ENCODE measurements at regions not wholly inside any gene's neighbourhood (a gene's known extent, or its start where the extent isn't known, plus 50 kb on each side); places are given as distances from the start of the nearest gene placed in this dataset.

- intact Hi-C loops (cut with DNase I): no loop called here
- DNase-seq (ENCODE audit: low spot score) (no peak), ATAC-seq (no peak)
Observed at GRCh38 chr21:25126564-25126963, 480.7 kb downstream of the MRPL39 start.

GRCh38 chr21:25118648-25119047, 488.6 kb downstream of the MRPL39 start:
- ATAC-seq (no peak), DNase-seq (ENCODE audit: low spot score) (no peak)
- intact Hi-C loops (cut with DNase I): no loop called here

DNA sequence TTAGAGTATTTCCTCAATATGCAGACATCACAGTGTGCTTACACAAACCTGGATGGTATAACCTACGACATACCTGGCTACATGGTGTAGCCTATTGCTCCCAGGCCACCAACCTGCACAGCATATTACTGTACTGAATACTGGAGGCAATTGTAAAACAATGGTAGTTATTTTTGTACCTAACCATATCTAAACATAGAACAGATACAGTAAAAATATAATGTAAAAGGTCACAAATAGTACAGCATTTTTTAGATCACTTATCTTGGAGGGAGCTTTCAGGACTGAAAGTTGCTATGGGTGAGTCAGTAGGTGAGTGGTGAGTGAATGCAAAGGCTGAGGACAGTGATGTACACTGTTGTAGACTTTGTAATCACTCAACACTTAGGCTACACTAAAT, 492.3 kb downstream of the MRPL39 start:
- no peak for ATAC-seq
- intact Hi-C loops (cut with DNase I): no loop called here
- no peak for DNase-seq (ENCODE audit: low spot score)

- DNase-seq (ENCODE audit: low spot score): no peak
- ATAC-seq: no peak
- intact Hi-C loops (cut with DNase I): no loop called here
Observed at GRCh38 chr21:25107708-25108107, 499.6 kb downstream of the MRPL39 start.

DNA sequence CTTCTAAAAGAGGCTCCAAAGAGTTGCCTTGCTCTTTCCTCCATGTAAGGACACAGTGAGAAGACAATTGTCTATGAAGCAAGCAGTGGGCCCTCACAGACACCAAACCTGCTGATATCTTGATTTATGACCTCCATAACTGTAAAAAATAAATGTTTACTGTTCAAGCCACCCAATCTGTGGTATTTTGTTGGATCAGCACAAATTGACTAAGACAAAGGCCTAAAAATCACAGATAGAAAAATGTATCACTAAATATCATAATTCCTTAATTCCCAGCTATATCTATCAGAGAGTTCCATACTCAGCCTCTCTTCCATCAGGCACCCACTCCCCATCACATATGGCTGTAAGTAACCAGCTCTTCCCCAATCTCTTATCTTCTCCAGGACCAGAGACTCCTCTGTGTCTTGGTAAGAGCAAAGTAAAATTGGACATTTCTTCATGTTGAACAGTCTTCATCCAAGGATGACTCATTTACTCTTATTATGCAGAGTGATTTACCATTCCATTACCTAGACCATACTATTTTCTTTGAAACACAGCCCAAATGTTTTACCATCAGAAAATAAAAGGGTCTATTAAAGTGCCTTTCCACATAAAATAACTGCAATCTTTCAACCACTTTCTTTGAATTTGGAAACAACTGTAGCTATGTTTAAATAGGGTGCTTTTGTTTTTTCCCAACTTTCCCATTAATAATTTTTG, 503.6 kb downstream of the MRPL39 start:
- DNase-seq (ENCODE audit: low spot score) (no peak), ATAC-seq (no peak)
- intact Hi-C loops (cut with DNase I): no loop called here

GRCh38 chr21:25097648-25098047, 509.6 kb downstream of the MRPL39 start:
- no peak for ATAC-seq
- intact Hi-C loops (cut with DNase I): no loop called here
- DNase-seq (ENCODE audit: low spot score): no peak

- DNase-seq (ENCODE audit: low spot score): no peak
- ATAC-seq: no peak
- intact Hi-C loops (cut with DNase I): no loop called here
Observed at GRCh38 chr21:25094695-25095094, 512.6 kb downstream of the MRPL39 start.

- intact Hi-C loops (cut with DNase I): no loop called here
- no peak for ATAC-seq
- DNase-seq (ENCODE audit: low spot score): no peak
Observed at GRCh38 chr21:25092441-25093011, 514.8 kb downstream of the MRPL39 start.

DNA sequence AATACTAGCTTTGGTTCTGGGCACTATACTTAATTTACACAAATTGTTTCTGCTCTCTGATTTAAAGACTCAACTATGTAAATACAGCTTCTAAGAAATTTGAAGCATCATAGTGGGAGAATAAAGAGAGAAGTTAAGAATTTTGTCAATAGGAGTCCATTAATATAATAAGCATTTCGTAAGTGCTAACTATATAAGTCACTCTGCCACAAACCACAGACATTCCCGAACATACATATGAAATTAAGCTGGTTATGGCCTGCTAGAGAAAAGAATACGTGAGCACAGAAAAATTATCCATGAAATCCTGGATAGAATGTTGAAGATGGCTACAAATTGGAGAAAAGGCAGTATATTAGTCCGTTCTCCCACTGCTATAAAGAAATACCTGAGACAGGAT, 526.2 kb downstream of the MRPL39 start:
- DNase-seq (ENCODE audit: low spot score): no peak
- no peak for ATAC-seq
- intact Hi-C loops (cut with DNase I): no loop called here

GRCh38 chr21:25080661-25081060, 526.6 kb downstream of the MRPL39 start:
- no peak for ATAC-seq
- DNase-seq (ENCODE audit: low spot score): no peak
- intact Hi-C loops (cut with DNase I): no loop called here

DNA sequence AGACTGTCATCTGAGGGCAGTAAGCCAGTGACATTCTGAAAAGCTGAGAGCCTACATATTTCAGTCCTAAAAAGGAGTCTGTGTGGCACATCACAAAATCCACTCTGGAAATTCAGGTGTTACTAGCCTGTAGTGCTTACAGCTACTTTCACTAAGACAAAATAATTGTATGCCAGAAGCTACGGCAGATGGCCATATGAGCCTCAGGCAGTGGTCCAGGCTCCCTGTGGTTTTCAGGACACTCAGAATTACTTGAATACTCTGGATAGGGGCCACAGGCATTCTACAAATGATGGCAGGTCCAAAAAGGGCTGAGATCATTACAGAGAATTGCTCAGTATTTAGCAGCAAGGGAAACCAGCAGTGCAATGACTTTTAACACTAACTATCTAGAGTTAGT, 527.1 kb downstream of the MRPL39 start:
- intact Hi-C loops (cut with DNase I): no loop called here
- DNase-seq (ENCODE audit: low spot score) (no peak), ATAC-seq (no peak)

GRCh38 chr21:25079053-25079452, 528.2 kb downstream of the MRPL39 start:
- DNase-seq (ENCODE audit: low spot score) (no peak), ATAC-seq (no peak)
- intact Hi-C loops (cut with DNase I): no loop called here

DNA sequence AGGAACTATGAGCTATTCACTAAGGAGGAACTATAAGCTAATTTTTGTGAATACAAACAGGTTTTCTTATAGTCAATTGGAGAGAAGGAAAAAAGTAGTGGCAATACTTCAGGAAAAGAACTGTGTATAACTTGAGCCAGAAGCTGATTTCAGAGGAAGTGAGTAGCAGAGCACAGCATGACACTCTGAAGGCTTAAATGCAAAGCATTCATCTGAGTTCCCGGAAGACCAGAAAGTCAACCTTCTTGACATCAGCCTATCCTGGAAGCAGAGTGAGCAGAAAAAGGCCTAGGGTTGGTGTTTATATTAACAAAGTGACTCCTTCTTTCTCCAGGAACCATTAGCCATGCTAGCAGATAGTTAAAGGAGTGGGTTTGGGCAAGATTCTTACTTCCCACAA, 545.2 kb downstream of the MRPL39 start:
- intact Hi-C loops (cut with DNase I): no loop called here
- ATAC-seq (no peak), DNase-seq (ENCODE audit: low spot score) (no peak)

- intact Hi-C loops (cut with DNase I): no loop called here
- ATAC-seq: no peak
- no peak for DNase-seq (ENCODE audit: low spot score)
Observed at GRCh38 chr21:25054689-25055088, 552.6 kb downstream of the MRPL39 start.

- DNase-seq (ENCODE audit: low spot score) (no peak), ATAC-seq (peak; percentile 49)
- intact Hi-C loops (cut with DNase I): no loop called here
Observed at GRCh38 chr21:25039461-25040380, 567.6 kb downstream of the MRPL39 start.

GRCh38 chr21:25036775-25037174, 570.5 kb downstream of the MRPL39 start:
- ATAC-seq (no peak), DNase-seq (ENCODE audit: low spot score) (no peak)
- intact Hi-C loops (cut with DNase I): no loop called here

- ATAC-seq: peak; percentile 83
- no peak for DNase-seq (ENCODE audit: low spot score)
- intact Hi-C loops (cut with DNase I): no loop called here
Observed at GRCh38 chr21:25031750-25032149, 575.5 kb downstream of the MRPL39 start.

DNA sequence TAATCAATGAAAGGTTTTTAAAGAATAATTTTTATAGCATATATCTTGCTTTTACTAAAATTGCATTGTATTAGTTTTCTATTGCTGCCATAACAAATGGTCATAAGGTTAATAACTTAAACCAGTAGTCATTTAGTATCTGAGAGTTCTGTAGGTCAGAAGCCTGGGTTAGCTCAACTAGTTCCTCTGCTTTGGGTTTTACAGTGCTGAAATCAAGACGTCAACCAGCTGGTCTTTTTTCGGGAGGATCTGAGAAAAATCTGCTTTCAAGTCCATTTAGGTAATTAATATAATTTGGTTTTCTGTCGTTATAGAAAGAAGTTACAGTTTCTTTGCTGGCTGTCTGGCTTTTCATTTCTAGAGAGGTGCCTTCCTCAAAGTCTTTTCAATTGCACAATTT, 577.7 kb downstream of the MRPL39 start:
- intact Hi-C loops (cut with DNase I): no loop called here
- DNase-seq (ENCODE audit: low spot score): no peak
- no peak for ATAC-seq

DNA sequence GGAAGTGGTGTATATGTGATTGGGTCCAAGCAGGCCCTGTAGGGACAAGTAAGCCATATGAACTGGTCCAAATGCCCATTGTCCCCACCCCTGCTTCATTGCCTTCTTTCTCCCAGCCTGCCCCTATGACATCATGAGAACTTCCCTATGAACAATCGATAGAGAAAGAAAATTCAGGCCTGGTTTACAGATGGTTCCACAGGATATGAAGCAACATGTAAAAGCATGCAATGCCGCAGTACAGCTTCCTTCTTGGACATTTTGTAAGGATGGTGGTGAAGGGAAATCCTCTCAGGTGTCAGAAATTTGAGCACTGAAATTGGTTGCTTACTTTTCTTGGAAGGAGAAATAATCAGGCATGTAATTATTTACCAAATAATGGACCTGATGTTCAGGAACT, 581.7 kb downstream of the MRPL39 start:
- no peak for DNase-seq (ENCODE audit: low spot score)
- no peak for ATAC-seq
- intact Hi-C loops (cut with DNase I): no loop called here

DNA sequence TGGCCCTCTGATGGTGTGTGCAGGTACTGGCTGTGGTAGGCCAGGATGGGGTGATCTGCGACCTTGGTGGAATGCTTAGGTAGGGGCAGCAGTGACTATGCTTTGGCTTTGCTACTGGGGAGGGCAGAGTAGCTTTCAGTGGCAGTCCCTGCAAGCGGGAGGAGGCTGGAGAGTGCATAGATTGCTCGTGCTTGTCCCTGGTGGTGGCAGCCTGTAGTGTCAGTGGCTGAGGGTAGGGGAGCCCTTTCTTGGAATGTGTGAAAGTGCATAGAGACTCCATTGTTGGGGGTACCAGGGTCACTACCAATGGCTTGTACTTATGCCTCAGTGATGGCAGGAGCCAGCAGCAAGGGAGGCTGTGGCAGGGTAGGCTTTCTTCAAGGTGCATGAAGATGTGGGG, 582.6 kb downstream of the MRPL39 start:
- DNase-seq (ENCODE audit: low spot score) (no peak), ATAC-seq (peak; percentile 24)
- intact Hi-C loops (cut with DNase I): no loop called here
